Activated CD8-positive, alpha-beta T cell treated with anti-CD3 and anti-CD28 coated beads, Interleukin-2, amount 10 ng/mL, durations not matched to agents 7 days and 5 days (primary cell): ENCODE measurements at regions not wholly inside any gene's neighbourhood (a gene's known extent, or its start where the extent isn't known, plus 50 kb on each side); places are given as distances from the start of the nearest gene placed in this dataset.
"Not testable (repeated sequence)": the region's sequence is repeated elsewhere in the genome, so short reads cannot be mapped to it uniquely, and the experiment has no call there.

ENCODE experiments used
- ATAC-seq: fragments of 150-1000 bp; cut with Tn5 transposase; one replicate; pipeline ENCODE4 v1.10.0; 2021; ENCODE audit warnings: moderate library complexity
- CTCF ChIA-PET: fragments of 350-600 bp; sonication (Branson Sonifier 250); formaldehyde crosslinking; loops from one replicate; lab custom pipeline; 2021; ENCODE audit warnings: antibody characterized with exemption; lab: Charles Lee
- POLR2A ChIA-PET: fragments of 350-600 bp; sonication (Branson Sonifier 250); formaldehyde crosslinking; loops from one replicate; lab custom pipeline; 2021; ENCODE audit warnings: antibody characterized with exemption; lab: Charles Lee
- DNase-seq: peaks from one replicate; pipeline ENCODE4 v3.0.0-alpha.2; 2020
- H3K27ac Mint-ChIP-seq: one replicate; pipeline ENCODE4 v1.8.0; 2021; ENCODE audit warnings: mild to moderate bottlenecking, mixed read lengths
- H3K27me3 Mint-ChIP-seq: one replicate; pipeline ENCODE4 v1.8.0; 2021; ENCODE audit warnings: low read depth, mixed read lengths
- H3K36me3 Mint-ChIP-seq: one replicate; pipeline ENCODE4 v1.8.0; 2021; ENCODE audit warnings: low read depth, mixed read lengths
- H3K4me1 Mint-ChIP-seq: one replicate; pipeline ENCODE4 v1.8.0; 2021; ENCODE audit warnings: low read depth, mixed read lengths
- H3K4me3 Mint-ChIP-seq: one replicate; pipeline ENCODE4 v1.8.0; 2021; ENCODE audit warnings: mild to moderate bottlenecking, mixed read lengths
- H3K9me3 Mint-ChIP-seq: one replicate; pipeline ENCODE4 v1.8.0; 2022; ENCODE audit warnings: mixed read lengths; ENCODE audit not compliant: insufficient read depth

- no peaks in the 10 kb centered on the region for H3K9me3 Mint-ChIP-seq
- H3K36me3 Mint-ChIP-seq: no peaks in the 10 kb centered on the region
- DNase-seq: no peak
- ChIA-PET POLR2A (interaction anchor here (0.5 kb wide), 1 partner anchor 171 kb away, joined by 3 read pairs; no protein-coding TSS in a partner anchor), CTCF (no interaction called here)
- no peak for ATAC-seq
- no peaks in the 10 kb centered on the region for H3K27me3 Mint-ChIP-seq
- no peak overlapping the region for H3K27ac Mint-ChIP-seq
- H3K4me1 Mint-ChIP-seq: no peaks in the 10 kb centered on the region
- H3K4me3 Mint-ChIP-seq: no peak overlapping the region
These were observed 339.2 kb upstream of the ONECUT1 start for GRCh38 chr15:53129121-53129904.

- no peak overlapping the region for H3K4me3 Mint-ChIP-seq
- H3K4me1 Mint-ChIP-seq: no peaks in the 10 kb centered on the region
- ATAC-seq: no peak
- H3K9me3 Mint-ChIP-seq: no peaks in the 10 kb centered on the region
- H3K27ac Mint-ChIP-seq: no peak overlapping the region
- H3K27me3 Mint-ChIP-seq: no peaks in the 10 kb centered on the region
- ChIA-PET CTCF (no interaction called here), POLR2A (no interaction called here)
- no peak for DNase-seq
- H3K36me3 Mint-ChIP-seq: no peaks in the 10 kb centered on the region
These were observed 338.5 kb upstream of the ONECUT1 start for GRCh38 chr15:53128652-53129051.

- DNase-seq (no peak), ATAC-seq (no peak)
- Mint-ChIP-seq H3K4me1 (no peaks in the 10 kb centered on the region), H3K4me3 (no peak overlapping the region), H3K27me3 (no peaks in the 10 kb centered on the region), H3K9me3 (no peaks in the 10 kb centered on the region), H3K36me3 (no peaks in the 10 kb centered on the region), H3K27ac (no peak overlapping the region)
- CTCF ChIA-PET: no interaction called here
- POLR2A ChIA-PET: no interaction called here
These were observed 336.0 kb upstream of the ONECUT1 start for GRCh38 chr15:53126144-53126543.

GRCh38 chr15:53122818-53123217, 332.7 kb upstream of the ONECUT1 start:
- Mint-ChIP-seq H3K9me3 (no peaks in the 10 kb centered on the region), H3K4me1 (no peaks in the 10 kb centered on the region), H3K4me3 (no peak overlapping the region), H3K36me3 (no peaks in the 10 kb centered on the region), H3K27ac (no peak overlapping the region), H3K27me3 (no peaks in the 10 kb centered on the region)
- ATAC-seq (no peak), DNase-seq (no peak)
- ChIA-PET CTCF (no interaction called here), POLR2A (no interaction called here)

GRCh38 chr15:53116915-53117314, 326.8 kb upstream of the ONECUT1 start:
- not testable (repeated sequence) for H3K36me3 Mint-ChIP-seq, H3K27me3 Mint-ChIP-seq

GRCh38 chr15:53116169-53116568, 326.0 kb upstream of the ONECUT1 start:
- ChIA-PET POLR2A (no interaction called here), CTCF (no interaction called here)
- no peak for ATAC-seq
- H3K27me3 Mint-ChIP-seq: no peaks in the 10 kb centered on the region
- H3K4me1 Mint-ChIP-seq: no peaks in the 10 kb centered on the region
- H3K36me3 Mint-ChIP-seq: no peaks in the 10 kb centered on the region
- H3K27ac Mint-ChIP-seq: no peak overlapping the region
- no peak overlapping the region for H3K4me3 Mint-ChIP-seq
- H3K9me3 Mint-ChIP-seq: no peaks in the 10 kb centered on the region
- DNase-seq: no peak

More at GRCh38 chr15:53116915-53117314, 326.8 kb upstream of the ONECUT1 start:
- DNase-seq, H3K9me3 Mint-ChIP-seq, H3K4me1 Mint-ChIP-seq, H3K4me3 Mint-ChIP-seq, CTCF ChIA-PET, ATAC-seq, POLR2A ChIA-PET, H3K27ac Mint-ChIP-seq: not testable (repeated sequence)

GRCh38 chr15:53115563-53115962, 325.4 kb upstream of the ONECUT1 start:
- Mint-ChIP-seq H3K27me3 (no peaks in the 10 kb centered on the region), H3K27ac (no peak overlapping the region), H3K9me3 (no peaks in the 10 kb centered on the region), H3K4me1 (no peaks in the 10 kb centered on the region), H3K36me3 (no peaks in the 10 kb centered on the region), H3K4me3 (no peak overlapping the region)
- CTCF ChIA-PET: no interaction called here
- ATAC-seq: no peak
- no peak for DNase-seq
- POLR2A ChIA-PET: no interaction called here

- ChIA-PET POLR2A (no interaction called here), CTCF (no interaction called here)
- no peak overlapping the region for H3K27ac Mint-ChIP-seq
- no peaks in the 10 kb centered on the region for H3K27me3 Mint-ChIP-seq
- DNase-seq (no peak), ATAC-seq (no peak)
- H3K4me3 Mint-ChIP-seq: no peak overlapping the region
- H3K4me1 Mint-ChIP-seq: no peaks in the 10 kb centered on the region
- H3K9me3 Mint-ChIP-seq: no peaks in the 10 kb centered on the region
- H3K36me3 Mint-ChIP-seq: no peaks in the 10 kb centered on the region
These were observed 324.8 kb upstream of the ONECUT1 start for GRCh38 chr15:53114960-53115359.

- no peak for ATAC-seq
- H3K4me3 Mint-ChIP-seq: no peak overlapping the region
- ChIA-PET CTCF (no interaction called here), POLR2A (no interaction called here)
- H3K9me3 Mint-ChIP-seq: no peaks in the 10 kb centered on the region
- H3K36me3 Mint-ChIP-seq: no peaks in the 10 kb centered on the region
- H3K27ac Mint-ChIP-seq: no peak overlapping the region
- DNase-seq: no peak
- no peaks in the 10 kb centered on the region for H3K4me1 Mint-ChIP-seq
- no peaks in the 10 kb centered on the region for H3K27me3 Mint-ChIP-seq
These were observed 320.9 kb upstream of the ONECUT1 start for GRCh38 chr15:53110999-53111398.

- no peaks in the 10 kb centered on the region for H3K9me3 Mint-ChIP-seq
- no peak overlapping the region for H3K27ac Mint-ChIP-seq
- ChIA-PET CTCF (no interaction called here), POLR2A (no interaction called here)
- no peak overlapping the region for H3K4me3 Mint-ChIP-seq
- no peaks in the 10 kb centered on the region for H3K27me3 Mint-ChIP-seq
- no peaks in the 10 kb centered on the region for H3K4me1 Mint-ChIP-seq
- no peak for ATAC-seq
- DNase-seq: no peak
- no peaks in the 10 kb centered on the region for H3K36me3 Mint-ChIP-seq
These were observed 318.2 kb upstream of the ONECUT1 start for GRCh38 chr15:53108319-53108718.

- no peak overlapping the region for H3K4me3 Mint-ChIP-seq
- no peaks in the 10 kb centered on the region for H3K4me1 Mint-ChIP-seq
- no peaks in the 10 kb centered on the region for H3K27me3 Mint-ChIP-seq
- ChIA-PET CTCF (no interaction called here), POLR2A (no interaction called here)
- no peak overlapping the region for H3K27ac Mint-ChIP-seq
- H3K36me3 Mint-ChIP-seq: no peaks in the 10 kb centered on the region
- no peak for DNase-seq
- no peak for ATAC-seq
- no peaks in the 10 kb centered on the region for H3K9me3 Mint-ChIP-seq
These were observed 317.7 kb upstream of the ONECUT1 start for GRCh38 chr15:53107855-53108254.

- H3K36me3 Mint-ChIP-seq: no peaks in the 10 kb centered on the region
- H3K27me3 Mint-ChIP-seq: no peaks in the 10 kb centered on the region
- no peak overlapping the region for H3K27ac Mint-ChIP-seq
- H3K4me3 Mint-ChIP-seq: no peak overlapping the region
- POLR2A ChIA-PET: no interaction called here
- no peaks in the 10 kb centered on the region for H3K9me3 Mint-ChIP-seq
- DNase-seq: no peak
- ATAC-seq: no peak
- H3K4me1 Mint-ChIP-seq: no peaks in the 10 kb centered on the region
- CTCF ChIA-PET: no interaction called here
These were observed 316.6 kb upstream of the ONECUT1 start for GRCh38 chr15:53106505-53107286.
